ENCODE measurements at regions not wholly inside any gene's neighbourhood (a gene's known extent, or its start where the extent isn't known, plus 50 kb on each side); places are given as distances from the start of the nearest gene placed in this dataset.
A peak's percentile ranks its signal among the peaks of the same experiment; 100 is the strongest.

DNA sequence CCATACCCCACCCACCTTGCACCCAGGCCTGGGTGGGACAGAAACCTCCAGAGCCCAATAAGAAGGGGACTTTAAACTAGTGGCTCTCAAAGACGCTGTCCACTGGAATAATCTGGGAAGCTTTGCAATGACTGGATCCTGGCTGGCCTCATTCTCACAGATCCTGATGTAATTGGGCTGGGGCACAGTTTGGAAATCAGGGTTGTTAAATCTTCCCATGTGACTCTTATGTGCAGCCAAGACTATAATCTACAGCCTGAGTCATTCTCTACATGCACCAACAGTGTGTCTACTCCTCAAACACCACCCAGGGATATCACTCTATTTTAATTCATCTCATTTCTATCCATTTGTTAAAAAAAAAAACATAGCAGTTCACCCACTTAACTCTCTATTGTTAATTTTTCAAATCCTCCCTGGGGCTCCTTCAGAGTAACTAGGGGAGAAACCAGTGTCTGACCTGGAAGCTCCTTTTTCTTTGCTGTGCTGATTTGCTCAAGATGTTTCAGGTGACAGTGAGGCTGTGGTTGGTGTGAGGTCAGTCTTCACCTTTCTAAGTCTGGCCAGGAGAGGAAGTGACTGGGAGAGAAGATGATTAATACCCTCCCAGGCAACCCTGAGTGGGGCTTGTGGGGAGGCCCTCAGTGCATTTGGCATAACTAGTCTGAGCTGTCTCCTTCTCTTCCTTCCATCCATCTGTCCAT lies 211.6 kb upstream of the SFSWAP start:
- TF ChIP-seq, protein P1, sequence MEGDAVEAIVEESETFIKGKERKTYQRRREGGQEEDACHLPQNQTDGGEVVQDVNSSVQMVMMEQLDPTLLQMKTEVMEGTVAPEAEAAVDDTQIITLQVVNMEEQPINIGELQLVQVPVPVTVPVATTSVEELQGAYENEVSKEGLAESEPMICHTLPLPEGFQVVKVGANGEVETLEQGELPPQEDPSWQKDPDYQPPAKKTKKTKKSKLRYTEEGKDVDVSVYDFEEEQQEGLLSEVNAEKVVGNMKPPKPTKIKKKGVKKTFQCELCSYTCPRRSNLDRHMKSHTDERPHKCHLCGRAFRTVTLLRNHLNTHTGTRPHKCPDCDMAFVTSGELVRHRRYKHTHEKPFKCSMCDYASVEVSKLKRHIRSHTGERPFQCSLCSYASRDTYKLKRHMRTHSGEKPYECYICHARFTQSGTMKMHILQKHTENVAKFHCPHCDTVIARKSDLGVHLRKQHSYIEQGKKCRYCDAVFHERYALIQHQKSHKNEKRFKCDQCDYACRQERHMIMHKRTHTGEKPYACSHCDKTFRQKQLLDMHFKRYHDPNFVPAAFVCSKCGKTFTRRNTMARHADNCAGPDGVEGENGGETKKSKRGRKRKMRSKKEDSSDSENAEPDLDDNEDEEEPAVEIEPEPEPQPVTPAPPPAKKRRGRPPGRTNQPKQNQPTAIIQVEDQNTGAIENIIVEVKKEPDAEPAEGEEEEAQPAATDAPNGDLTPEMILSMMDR (IDR thresholded peaks at IDR 0.05) = no peak
- DNase-seq (no peak), ATAC-seq (peak; percentile 66)
- H3K36me3 ChIP-seq = no peaks in the 10 kb centered on the region
- H3K27me3 ChIP-seq = peaks cover 0 to 1% of the 10 kb centered on the region in 2 donors
- intact Hi-C loops (cut with DNase I) = no loop called here
- no peak overlapping the region for H3K27ac ChIP-seq
- no peak overlapping the region for H3K4me3 ChIP-seq
- H3K4me1 ChIP-seq = no peaks in the 10 kb centered on the region
- H3K9me3 ChIP-seq = no peaks in the 10 kb centered on the region

DNA sequence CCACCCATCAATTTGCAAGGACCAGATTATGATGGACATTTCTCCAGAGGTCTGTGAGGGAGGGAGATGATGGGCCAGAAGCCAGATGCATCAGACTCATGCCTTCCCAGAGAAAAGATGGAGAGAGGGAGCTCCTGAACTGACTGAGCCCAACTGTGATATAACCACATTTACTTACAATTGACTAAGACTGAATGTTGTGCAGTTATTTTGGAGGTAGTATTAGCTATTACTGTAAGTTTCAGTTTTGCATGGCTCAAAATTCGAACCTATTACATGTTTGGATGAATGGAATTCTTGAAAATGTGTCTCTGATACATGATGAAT lies 211.1 kb upstream of the SFSWAP start:
- TF ChIP-seq, protein P1 (IDR thresholded peaks at IDR 0.05) = no peak
- no peak overlapping the region for H3K27ac ChIP-seq

DNA sequence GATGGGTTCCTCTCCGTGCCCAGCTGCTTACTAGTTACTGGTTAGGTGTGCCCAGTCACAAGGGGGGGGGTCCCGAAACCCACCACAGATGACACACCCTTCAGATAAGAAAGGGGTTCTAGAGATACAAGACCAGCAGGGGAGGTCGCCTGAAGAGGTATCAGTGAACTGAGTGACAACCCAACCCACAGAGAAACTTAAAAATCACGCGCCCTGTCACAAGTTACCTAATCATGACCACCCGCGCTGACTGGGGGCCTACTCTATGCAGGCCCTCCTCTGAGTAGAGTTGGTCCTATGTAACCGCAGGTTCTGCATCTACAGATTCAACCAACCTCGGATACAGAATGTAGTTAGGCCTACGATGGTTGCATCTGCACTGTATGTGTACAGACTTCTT lies 210.3 kb upstream of the SFSWAP start:
- Histone ChIP-seq H3K9me3 (no peaks in the 10 kb centered on the region), H3K27me3 (no peaks in the 10 kb centered on the region), H3K4me3 (no peak overlapping the region), H3K4me1 (no peaks in the 10 kb centered on the region), H3K27ac (no peak overlapping the region), H3K36me3 (no peaks in the 10 kb centered on the region)
- intact Hi-C loops (cut with DNase I) = no loop called here
- TF ChIP-seq, protein P1 (IDR thresholded peaks at IDR 0.05) = no peak
- no peak for DNase-seq
- ATAC-seq = no peak

More for the DNA sequence above, 211.1 kb upstream of the SFSWAP start:
- intact Hi-C loops (cut with DNase I) = no loop called here
- H3K36me3 ChIP-seq = no peaks in the 10 kb centered on the region
- DNase-seq = no peak
- no peak for ATAC-seq
- no peaks in the 10 kb centered on the region for H3K4me1 ChIP-seq
- H3K4me3 ChIP-seq = no peak overlapping the region
- no peaks in the 10 kb centered on the region for H3K9me3 ChIP-seq
- no peaks in the 10 kb centered on the region for H3K27me3 ChIP-seq

DNA sequence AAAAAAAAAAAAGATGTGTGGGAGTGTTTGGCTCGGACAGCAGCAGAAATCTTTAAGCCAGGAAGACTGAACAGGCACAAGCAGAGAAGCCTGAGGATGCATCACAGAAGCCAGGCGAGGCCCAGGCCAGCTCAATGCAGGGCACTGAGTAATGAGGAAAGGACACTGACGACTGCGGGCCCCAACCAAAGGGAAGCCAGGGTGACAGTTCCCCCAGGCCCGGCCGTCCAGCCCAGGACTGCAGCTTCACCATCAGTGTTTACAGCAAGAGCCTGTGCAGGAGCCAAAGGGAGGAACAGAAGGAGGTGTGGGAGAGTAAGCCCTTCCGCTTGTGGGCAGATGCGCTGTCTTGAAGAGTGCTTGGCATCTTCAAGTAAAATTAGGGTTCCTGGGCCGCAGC lies 205.3 kb upstream of the SFSWAP start:
- H3K4me3 ChIP-seq = no peak overlapping the region
- TF ChIP-seq, protein P1 (IDR thresholded peaks at IDR 0.05) = no peak
- no peaks in the 10 kb centered on the region for H3K27me3 ChIP-seq
- no peaks in the 10 kb centered on the region for H3K36me3 ChIP-seq
- no peaks in the 10 kb centered on the region for H3K9me3 ChIP-seq
- DNase-seq = no peak
- intact Hi-C loops (cut with DNase I) = no loop called here
- H3K4me1 ChIP-seq = no peaks in the 10 kb centered on the region
- no peak overlapping the region for H3K27ac ChIP-seq
- ATAC-seq = no peak

DNA sequence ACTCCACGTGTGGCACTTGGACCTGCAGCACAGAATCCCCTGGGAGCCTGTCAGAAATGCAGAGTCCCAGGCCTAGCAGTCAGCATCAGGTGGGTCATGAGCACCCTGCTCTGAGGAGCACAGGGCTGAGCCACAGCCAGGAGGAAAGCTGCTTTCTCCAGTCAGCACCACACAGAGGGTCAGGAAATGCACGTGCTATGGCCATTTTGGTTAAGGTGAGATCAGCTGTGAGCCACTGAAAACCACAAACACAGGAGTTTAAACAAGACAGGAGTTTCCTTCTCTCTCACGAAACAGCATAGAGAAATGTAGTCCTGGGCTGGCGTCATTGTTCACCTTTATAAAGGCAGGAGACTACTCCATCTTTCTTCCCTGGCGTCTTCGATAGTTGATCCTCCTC lies 204.5 kb upstream of the SFSWAP start:
- peaks cover 0 to under 1% of the 10 kb centered on the region in 2 donors for H3K4me1 ChIP-seq
- TF ChIP-seq, protein P1 (IDR thresholded peaks at IDR 0.05) = no peak
- ATAC-seq = no peak
- H3K4me3 ChIP-seq = no peak overlapping the region
- intact Hi-C loops (cut with DNase I) = no loop called here
- no peaks in the 10 kb centered on the region for H3K9me3 ChIP-seq
- H3K36me3 ChIP-seq = no peaks in the 10 kb centered on the region
- H3K27ac ChIP-seq = no peak overlapping the region
- no peaks in the 10 kb centered on the region for H3K27me3 ChIP-seq
- no peak for DNase-seq

All from left lung (tissue), 4 donors.